PFSK-1 (cell line): ENCODE measurements at regions not wholly inside any gene's neighbourhood (a gene's known extent, or its start where the extent isn't known, plus 50 kb on each side); places are given as distances from the start of the nearest gene placed in this dataset.

Experiments used
- FOXP2 ChIP-seq: optimal IDR thresholded peaks from 2 replicates; pipeline ENCODE3; 2011; ENCODE audit warnings: borderline replicate concordance, control low read depth, inconsistent platforms; ENCODE audit not compliant: insufficient read depth; ENCODE audit errors: extremely low read length, extremely low read depth
- POLR2AphosphoS5 ChIP-seq: IDR thresholded peaks from 2 replicates; pipeline ENCODE4 v1.6.1; 2012; ENCODE audit warnings: low read depth, mild to moderate bottlenecking, control low read depth, low read length, moderate library complexity
- REST ChIP-seq, 2 experiments: IDR thresholded peaks; 2 replicates each; pipeline versions ENCODE4 v1.6.1 to v1.8.0; 2011 to 2012; ENCODE audit warnings: low read depth in 2 of 2, low read length in 2 of 2, control low read depth in 1 of 2, inconsistent platforms in 1 of 2, mild to moderate bottlenecking in 1 of 2, moderate library complexity in 1 of 2; ENCODE audit not compliant: insufficient read depth in 1 of 2
- SIN3A ChIP-seq: IDR thresholded peaks from 2 replicates; pipeline ENCODE4 v1.6.1; 2012; ENCODE audit warnings: mild to moderate bottlenecking, low read length, moderate library complexity, borderline replicate concordance; ENCODE audit not compliant: insufficient read depth
- TAF1 ChIP-seq: IDR thresholded peaks from 2 replicates; pipeline ENCODE4 v1.6.1; 2012; ENCODE audit warnings: low read length, control low read depth, borderline replicate concordance; ENCODE audit not compliant: insufficient read depth

GRCh38 chr6:92586236-92586977 is 833.0 kb downstream of the EPHA7 start:
- TF ChIP-seq TAF1 (no peak), REST (IDR thresholded peaks at IDR 0.05; ENCODE audit: insufficient read depth in 1 of 2, low read depth in 2 of 2, low read length in 2 of 2) (no peak), POLR2AphosphoS5 (no peak), FOXP2 (no peak), SIN3A (no peak)

- TF ChIP-seq REST (IDR thresholded peaks at IDR 0.05; ENCODE audit: insufficient read depth in 1 of 2, low read depth in 2 of 2, low read length in 2 of 2) (no peak), FOXP2 (no peak), SIN3A (no peak), POLR2AphosphoS5 (no peak), TAF1 (no peak)
These were observed 837.1 kb downstream of the EPHA7 start for GRCh38 chr6:92582211-92582610.

GRCh38 chr6:92577077-92577719 is 842.2 kb downstream of the EPHA7 start:
- TF ChIP-seq SIN3A: no peak
- no peak for TF ChIP-seq FOXP2
- TF ChIP-seq REST (IDR thresholded peaks at IDR 0.05; ENCODE audit: insufficient read depth in 1 of 2, low read depth in 2 of 2, low read length in 2 of 2): no peak
- TF ChIP-seq TAF1: no peak
- TF ChIP-seq POLR2AphosphoS5: no peak

- no peak for TF ChIP-seq TAF1
- TF ChIP-seq REST (IDR thresholded peaks at IDR 0.05; ENCODE audit: insufficient read depth in 1 of 2, low read depth in 2 of 2, low read length in 2 of 2): no peak
- TF ChIP-seq POLR2AphosphoS5: no peak
- no peak for TF ChIP-seq SIN3A
- TF ChIP-seq FOXP2: no peak
These were observed 850.8 kb downstream of the EPHA7 start for GRCh38 chr6:92568541-92568940.
